Left ventricle myocardium inferior (tissue), 1 donor: ENCODE measurements at regions not wholly inside any gene's neighbourhood (a gene's known extent, or its start where the extent isn't known, plus 50 kb on each side); places are given as distances from the start of the nearest gene placed in this dataset.

Experiments used
- DNase-seq: peaks from one replicate; pipeline ENCODE4 v3.0.0-alpha.2; 2020
- H3K27ac ChIP-seq: fragments of 200-600 bp; replicated peaks from 2 replicates; pipeline ENCODE4 v1.8.0; 2021
- H3K27me3 ChIP-seq: fragments of 200-600 bp; 2 replicates; pipeline ENCODE4 v1.8.0; 2021; ENCODE audit warnings: low read depth
- H3K36me3 ChIP-seq: fragments of 200-600 bp; 2 replicates; pipeline ENCODE4 v1.8.0; 2021
- H3K4me1 ChIP-seq: fragments of 200-600 bp; 2 replicates; pipeline ENCODE4 v1.8.0; 2021
- H3K4me3 ChIP-seq: fragments of 200-600 bp; 2 replicates; pipeline ENCODE4 v1.8.0; 2021; ENCODE audit warnings: mild to moderate bottlenecking, moderate library complexity
- H3K9me3 ChIP-seq: fragments of 200-600 bp; replicated peaks from 2 replicates; pipeline ENCODE4 v1.8.0; 2021
- CTCF ChIP-seq: fragments of 200-600 bp; IDR thresholded peaks from 2 replicates; pipeline ENCODE4 v1.8.0; 2021; ENCODE audit warnings: antibody characterized with exemption, mild to moderate bottlenecking, borderline replicate concordance
- intact Hi-C: fragments of 100-400 bp; cut with micrococcal nuclease; formaldehyde crosslinking; loops from one replicate; pipeline ENCODE4 v1.11.0; 2022
- donor health status: DM: no; HTN: yes; CAD: no; lungs with severe emphysema.

- Histone ChIP-seq H3K36me3 (no peaks in the 10 kb centered on the region), H3K27me3 (no peaks in the 10 kb centered on the region), H3K4me3 (no peak overlapping the region), H3K4me1 (peaks cover 4% of the 10 kb centered on the region), H3K27ac (no peak overlapping the region), H3K9me3 (no peaks in the 10 kb centered on the region)
- intact Hi-C loops = no loop called here
- DNase-seq = no peak
- no peak for TF ChIP-seq CTCF
Observed at GRCh38 chr2:44077942-44078511, 82.2 kb upstream of the LRPPRC start.

- intact Hi-C loops = no loop called here
- Histone ChIP-seq H3K9me3 (no peaks in the 10 kb centered on the region), H3K4me3 (no peak overlapping the region), H3K27ac (no peak overlapping the region), H3K36me3 (no peaks in the 10 kb centered on the region), H3K27me3 (no peaks in the 10 kb centered on the region), H3K4me1 (peaks cover 4% of the 10 kb centered on the region)
- DNase-seq = no peak
- TF ChIP-seq CTCF = no peak
Observed at GRCh38 chr2:44079686-44080085, 83.9 kb upstream of the LRPPRC start.

GRCh38 chr2:44083054-44083453 lies 85.6 kb upstream of the PPM1B start:
- intact Hi-C loops = no loop called here

GRCh38 chr2:44084850-44085249 lies 83.8 kb upstream of the PPM1B start:
- no peaks in the 10 kb centered on the region for H3K27me3 ChIP-seq
- intact Hi-C loops = no loop called here
- DNase-seq = no peak
- no peaks in the 10 kb centered on the region for H3K36me3 ChIP-seq
- H3K9me3 ChIP-seq = no peaks in the 10 kb centered on the region
- no peak overlapping the region for H3K27ac ChIP-seq
- no peak for TF ChIP-seq CTCF
- no peak overlapping the region for H3K4me3 ChIP-seq
- peaks cover 16% of the 10 kb centered on the region for H3K4me1 ChIP-seq

More at GRCh38 chr2:44083054-44083453, 85.6 kb upstream of the PPM1B start:
- Histone ChIP-seq H3K4me3 (no peak overlapping the region), H3K9me3 (no peaks in the 10 kb centered on the region), H3K27me3 (no peaks in the 10 kb centered on the region), H3K36me3 (no peaks in the 10 kb centered on the region), H3K27ac (no peak overlapping the region), H3K4me1 (peaks cover 16% of the 10 kb centered on the region)
- no peak for TF ChIP-seq CTCF
- DNase-seq = no peak

- Histone ChIP-seq H3K27me3 (no peaks in the 10 kb centered on the region), H3K9me3 (no peaks in the 10 kb centered on the region), H3K4me1 (peaks cover 16% of the 10 kb centered on the region), H3K4me3 (peak overlapping the region; percentile 55), H3K27ac (peak overlapping the region; percentile 58), H3K36me3 (no peaks in the 10 kb centered on the region)
- intact Hi-C loops = no loop called here
- DNase-seq = no peak
- TF ChIP-seq CTCF = no peak
Observed at GRCh38 chr2:44086629-44087028, 82.0 kb upstream of the PPM1B start.
